CD4-positive, alpha-beta T cell (primary cell): ENCODE measurements at regions not wholly inside any gene's neighbourhood (a gene's known extent, or its start where the extent isn't known, plus 50 kb on each side); places are given as distances from the start of the nearest gene placed in this dataset.

Source experiments
- ATAC-seq: fragments of 200-7000 bp; cut with Tn5 transposase; one replicate; pipeline ENCODE4 v1.10.0; 2022; ENCODE audit warnings: mild to moderate bottlenecking; ENCODE audit not compliant: poor library complexity
- CTCF ChIA-PET: fragments of 350-600 bp; sonication (Branson Sonifier 250); formaldehyde crosslinking; loops from one replicate; lab custom pipeline; 2021; ENCODE audit warnings: antibody characterized with exemption, inconsistent platforms; lab: Charles Lee
- POLR2A ChIA-PET: fragments of 350-600 bp; sonication (Branson Sonifier 250); formaldehyde crosslinking; loops from one replicate; lab custom pipeline; 2021; ENCODE audit warnings: antibody characterized with exemption, inconsistent platforms; lab: Charles Lee
- DNase-seq, 14 experiments: peaks; one replicate each; pipeline ENCODE4 v3.0.0-alpha.2; 2013 to 2020; ENCODE audit warnings: mixed read lengths in 2 of 14
- H3K27ac ChIP-seq, 2 donors: one replicate each; pipeline versions ENCODE4 v1.5.1 to v1.7.0; 2013; ENCODE audit warnings: low read length in 2 of 2, low read depth in 1 of 2, mild to moderate bottlenecking in 1 of 2
- H3K27me3 ChIP-seq, 2 experiments: 1 replicate in 1 of 2; 2 replicates in 1 of 2; pipeline versions ENCODE4 v1.6.1 to v1.7.0; 2013; ENCODE audit warnings: low read length in 2 of 2, control low read depth in 1 of 2, mild to moderate bottlenecking in 1 of 2, moderate library complexity in 1 of 2; ENCODE audit not compliant: insufficient read depth in 2 of 2, control insufficient read depth in 1 of 2
- H3K36me3 ChIP-seq: one replicate; pipeline ENCODE4 v1.6.1; 2013; ENCODE audit warnings: low read length, control low read depth; ENCODE audit not compliant: insufficient read depth
- H3K4me1 ChIP-seq: one replicate; pipeline ENCODE4 v1.6.1; 2013; ENCODE audit warnings: low read length, control low read depth; ENCODE audit not compliant: insufficient read depth
- H3K4me3 ChIP-seq: one replicate; pipeline ENCODE4 v1.5.1; 2013; ENCODE audit warnings: mild to moderate bottlenecking, low read length, moderate library complexity
- H3K9me3 ChIP-seq, 2 experiments: 1 replicate in 1 of 2; 2 replicates in 1 of 2; pipeline versions ENCODE4 v1.6.1 to v1.7.0; 2013; ENCODE audit warnings: low read length in 2 of 2, mild to moderate bottlenecking in 2 of 2, control low read depth in 1 of 2, moderate library complexity in 1 of 2; ENCODE audit not compliant: control insufficient read depth in 1 of 2, insufficient read depth in 1 of 2
- H3K27ac Mint-ChIP-seq: one replicate; pipeline ENCODE4 v1.8.0; 2020; ENCODE audit warnings: mixed read lengths
- H3K27me3 Mint-ChIP-seq: one replicate; pipeline ENCODE4 v1.8.0; 2021; ENCODE audit warnings: mixed read lengths
- H3K36me3 Mint-ChIP-seq: one replicate; pipeline ENCODE4 v1.8.0; 2021; ENCODE audit warnings: low read depth, mixed read lengths
- H3K4me1 Mint-ChIP-seq: one replicate; pipeline ENCODE4 v1.8.0; 2021; ENCODE audit warnings: low read depth, mixed read lengths
- H3K4me3 Mint-ChIP-seq: one replicate; pipeline ENCODE4 v1.8.0; 2020; ENCODE audit warnings: mild to moderate bottlenecking, mixed read lengths
- H3K9me3 Mint-ChIP-seq: one replicate; pipeline ENCODE4 v1.8.0; 2020; ENCODE audit warnings: mixed read lengths
- intact Hi-C, 2 experiments: fragments of 100-400 bp; cut with DNase I in 1 of 2; cut with micrococcal nuclease in 1 of 2; formaldehyde crosslinking; loops; one replicate each; pipeline versions ENCODE4 v1.15.1 to v1.9.0; 2023 to 2025; cut with DNase I, micrococcal nuclease
- TF ChIP-seq, protein P1 (sequence below): fragments of 200-600 bp; IDR thresholded peaks from one replicate; pipeline ENCODE4 v1.8.0; 2022; ENCODE audit warnings: antibody characterized with exemption, mild to moderate bottlenecking

DNA sequence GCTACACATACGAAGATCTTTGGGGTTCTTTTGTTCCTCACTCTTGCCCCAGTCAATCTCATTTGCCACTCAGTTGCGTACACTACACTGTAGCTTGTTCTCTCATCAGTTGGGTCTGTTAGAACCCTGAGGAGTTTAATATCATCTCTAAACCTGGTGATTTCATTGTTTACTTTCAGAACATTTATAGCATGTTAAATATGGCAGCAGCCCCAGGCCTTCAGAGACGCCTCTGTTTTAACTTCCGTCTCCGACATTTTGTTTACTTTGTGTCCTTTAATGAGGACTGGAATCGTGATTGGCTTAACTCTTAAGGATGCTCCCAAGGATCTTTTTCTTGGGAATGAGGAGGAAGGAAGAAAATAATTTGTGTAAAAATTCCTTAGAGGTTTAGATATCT, 510.1 kb downstream of the NR2F1-AS1 start:
- no peak overlapping the region for H3K4me3 Mint-ChIP-seq
- TF ChIP-seq, protein P1, sequence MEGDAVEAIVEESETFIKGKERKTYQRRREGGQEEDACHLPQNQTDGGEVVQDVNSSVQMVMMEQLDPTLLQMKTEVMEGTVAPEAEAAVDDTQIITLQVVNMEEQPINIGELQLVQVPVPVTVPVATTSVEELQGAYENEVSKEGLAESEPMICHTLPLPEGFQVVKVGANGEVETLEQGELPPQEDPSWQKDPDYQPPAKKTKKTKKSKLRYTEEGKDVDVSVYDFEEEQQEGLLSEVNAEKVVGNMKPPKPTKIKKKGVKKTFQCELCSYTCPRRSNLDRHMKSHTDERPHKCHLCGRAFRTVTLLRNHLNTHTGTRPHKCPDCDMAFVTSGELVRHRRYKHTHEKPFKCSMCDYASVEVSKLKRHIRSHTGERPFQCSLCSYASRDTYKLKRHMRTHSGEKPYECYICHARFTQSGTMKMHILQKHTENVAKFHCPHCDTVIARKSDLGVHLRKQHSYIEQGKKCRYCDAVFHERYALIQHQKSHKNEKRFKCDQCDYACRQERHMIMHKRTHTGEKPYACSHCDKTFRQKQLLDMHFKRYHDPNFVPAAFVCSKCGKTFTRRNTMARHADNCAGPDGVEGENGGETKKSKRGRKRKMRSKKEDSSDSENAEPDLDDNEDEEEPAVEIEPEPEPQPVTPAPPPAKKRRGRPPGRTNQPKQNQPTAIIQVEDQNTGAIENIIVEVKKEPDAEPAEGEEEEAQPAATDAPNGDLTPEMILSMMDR, result no peak
- intact Hi-C loops, result no loop called here
- Histone ChIP-seq H3K4me1 (no peaks in the 10 kb centered on the region), H3K27me3 (no peaks in the 10 kb centered on the region), H3K27ac (no peak overlapping the region), H3K9me3 (no peaks in the 10 kb centered on the region), H3K4me3 (no peak overlapping the region), H3K36me3 (no peaks in the 10 kb centered on the region)
- DNase-seq, result no peak
- H3K27me3 Mint-ChIP-seq, result no peaks in the 10 kb centered on the region
- no peak overlapping the region for H3K27ac Mint-ChIP-seq
- H3K36me3 Mint-ChIP-seq, result no peaks in the 10 kb centered on the region
- POLR2A ChIA-PET, result no interaction called here
- H3K4me1 Mint-ChIP-seq, result no peaks in the 10 kb centered on the region
- ATAC-seq, result no peak
- CTCF ChIA-PET, result no interaction called here
- H3K9me3 Mint-ChIP-seq, result peaks cover 3% of the 10 kb centered on the region

DNA sequence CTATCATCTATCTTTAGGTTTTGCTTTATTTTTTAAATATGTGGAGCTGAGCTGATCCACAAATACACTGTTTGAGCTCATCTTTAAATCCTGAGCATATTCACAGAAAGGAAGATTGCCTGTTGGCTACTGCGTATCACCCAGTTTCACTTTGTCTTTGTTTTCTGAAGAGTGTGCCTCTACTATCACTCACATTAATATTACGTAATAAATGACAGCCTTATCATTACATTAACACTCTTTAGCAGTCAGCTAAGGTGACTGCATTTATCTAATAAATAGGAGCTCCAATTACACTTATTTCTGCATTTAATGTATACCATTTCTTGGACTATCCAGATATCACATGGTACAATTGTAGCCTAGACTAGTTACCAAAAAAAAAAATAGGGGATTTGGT, 511.7 kb downstream of the NR2F1-AS1 start:
- TF ChIP-seq, protein P1, result no peak
- Mint-ChIP-seq H3K36me3 (no peaks in the 10 kb centered on the region), H3K9me3 (peaks cover 3% of the 10 kb centered on the region), H3K4me1 (no peaks in the 10 kb centered on the region), H3K27me3 (no peaks in the 10 kb centered on the region), H3K4me3 (no peak overlapping the region), H3K27ac (no peak overlapping the region)
- DNase-seq (no peak), ATAC-seq (no peak)
- Histone ChIP-seq H3K4me1 (no peaks in the 10 kb centered on the region), H3K27me3 (no peaks in the 10 kb centered on the region), H3K36me3 (no peaks in the 10 kb centered on the region), H3K4me3 (no peak overlapping the region), H3K27ac (no peak overlapping the region), H3K9me3 (no peaks in the 10 kb centered on the region)
- intact Hi-C loops, result no loop called here
- ChIA-PET POLR2A (no interaction called here), CTCF (no interaction called here)

DNA sequence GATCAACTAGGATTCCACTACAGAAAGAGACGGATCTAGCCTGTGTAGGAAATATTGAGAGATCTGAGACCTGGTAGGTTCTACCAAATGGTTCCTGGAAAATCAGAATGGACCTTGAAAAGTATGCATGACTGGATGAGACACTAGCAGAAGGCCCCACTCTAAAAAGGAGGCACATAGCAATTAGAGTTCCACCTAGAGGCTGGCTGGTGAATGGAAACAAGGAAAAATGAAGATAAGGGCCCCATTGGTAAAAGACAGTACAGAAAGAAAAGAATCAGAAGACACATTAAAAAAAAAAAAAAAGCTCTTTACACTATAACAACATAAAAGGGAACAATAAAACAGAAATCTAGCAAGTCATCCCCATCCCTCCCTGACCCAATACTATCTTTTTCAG, 518.5 kb downstream of the NR2F1-AS1 start:
- no peaks in the 10 kb centered on the region for H3K27me3 Mint-ChIP-seq
- Histone ChIP-seq H3K4me1 (no peaks in the 10 kb centered on the region), H3K36me3 (no peaks in the 10 kb centered on the region), H3K27ac (no peak overlapping the region), H3K9me3 (no peaks in the 10 kb centered on the region), H3K4me3 (no peak overlapping the region), H3K27me3 (no peaks in the 10 kb centered on the region)
- intact Hi-C loops, result no loop called here
- no peaks in the 10 kb centered on the region for H3K9me3 Mint-ChIP-seq
- DNase-seq (no peak), ATAC-seq (no peak)
- ChIA-PET CTCF (no interaction called here), POLR2A (no interaction called here)
- no peaks in the 10 kb centered on the region for H3K36me3 Mint-ChIP-seq
- H3K27ac Mint-ChIP-seq, result no peak overlapping the region
- H3K4me1 Mint-ChIP-seq, result no peaks in the 10 kb centered on the region
- TF ChIP-seq, protein P1, result no peak
- no peak overlapping the region for H3K4me3 Mint-ChIP-seq
